ENCODE measurements at regions not wholly inside any gene's neighbourhood (a gene's known extent, or its start where the extent isn't known, plus 50 kb on each side); places are given as distances from the start of the nearest gene placed in this dataset.

DNA sequence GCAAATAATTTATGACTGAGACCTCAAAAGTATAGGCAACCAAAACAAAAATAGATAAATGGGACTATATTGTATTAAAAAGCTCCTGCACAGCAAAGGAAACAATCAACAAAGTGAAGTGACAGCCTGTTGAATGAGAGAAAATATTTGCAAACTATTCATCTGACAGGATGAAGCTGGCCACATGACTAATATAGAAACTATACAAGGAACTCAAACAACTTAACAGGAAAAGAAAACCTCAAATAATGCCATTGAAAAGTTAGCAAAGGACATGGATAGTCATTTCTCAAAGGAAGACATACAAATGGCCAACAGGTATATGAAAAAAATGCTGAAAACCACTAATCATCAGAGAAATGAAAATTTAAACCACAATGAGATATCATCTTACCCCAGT is 245.1 kb downstream of the STK31 start:
- no peak overlapping the region for H3K27ac ChIP-seq (ENCODE audit: low read length)
- H3K27me3 ChIP-seq (ENCODE audit: insufficient read depth, low read depth, low read length), result no peaks in the 10 kb centered on the region
- H3K9me2 ChIP-seq (ENCODE audit: insufficient read depth, low read length), result no peaks in the 10 kb centered on the region
- no peaks in the 10 kb centered on the region for H3F3A ChIP-seq (ENCODE audit: insufficient read depth, low read length, poor library complexity, severe bottlenecking)
- H3K9me3 ChIP-seq (ENCODE audit: low read length), result no peaks in the 10 kb centered on the region
- H3K4me3 ChIP-seq (ENCODE audit: low read length), result no peak overlapping the region
- H3K9ac ChIP-seq (ENCODE audit: low read length), result no peak overlapping the region
- H3K4me2 ChIP-seq (ENCODE audit: low read length), result no peak overlapping the region
- H3K36me3 ChIP-seq (ENCODE audit: insufficient read depth, low read length), result no peaks in the 10 kb centered on the region
- H2AFZ ChIP-seq (ENCODE audit: low read depth, low read length), result no peak overlapping the region
- H3K79me2 ChIP-seq (replicated peaks; ENCODE audit: insufficient read depth, low read length), result no peaks in the 10 kb centered on the region
- TF ChIP-seq POLR2AphosphoS5 (IDR thresholded peaks at IDR 0.05) (no peak), RAD21 (conservative IDR thresholded peaks at IDR 0.05) (no peak), SMC3 (conservative IDR thresholded peaks at IDR 0.05; ENCODE audit: poor library complexity) (no peak), MXI1 (conservative IDR thresholded peaks at IDR 0.05; ENCODE audit: poor library complexity, severe bottlenecking) (no peak), TAF1 (IDR thresholded peaks at IDR 0.05; ENCODE audit: low read depth) (no peak), EP300 (conservative IDR thresholded peaks at IDR 0.05; ENCODE audit: poor library complexity, severe bottlenecking) (no peak), EZH2 (IDR thresholded peaks at IDR 0.05; ENCODE audit: borderline replicate concordance, insufficient read depth, low read length, poor library complexity, severe bottlenecking) (no peak)
- TF ChIP-seq, protein P1, sequence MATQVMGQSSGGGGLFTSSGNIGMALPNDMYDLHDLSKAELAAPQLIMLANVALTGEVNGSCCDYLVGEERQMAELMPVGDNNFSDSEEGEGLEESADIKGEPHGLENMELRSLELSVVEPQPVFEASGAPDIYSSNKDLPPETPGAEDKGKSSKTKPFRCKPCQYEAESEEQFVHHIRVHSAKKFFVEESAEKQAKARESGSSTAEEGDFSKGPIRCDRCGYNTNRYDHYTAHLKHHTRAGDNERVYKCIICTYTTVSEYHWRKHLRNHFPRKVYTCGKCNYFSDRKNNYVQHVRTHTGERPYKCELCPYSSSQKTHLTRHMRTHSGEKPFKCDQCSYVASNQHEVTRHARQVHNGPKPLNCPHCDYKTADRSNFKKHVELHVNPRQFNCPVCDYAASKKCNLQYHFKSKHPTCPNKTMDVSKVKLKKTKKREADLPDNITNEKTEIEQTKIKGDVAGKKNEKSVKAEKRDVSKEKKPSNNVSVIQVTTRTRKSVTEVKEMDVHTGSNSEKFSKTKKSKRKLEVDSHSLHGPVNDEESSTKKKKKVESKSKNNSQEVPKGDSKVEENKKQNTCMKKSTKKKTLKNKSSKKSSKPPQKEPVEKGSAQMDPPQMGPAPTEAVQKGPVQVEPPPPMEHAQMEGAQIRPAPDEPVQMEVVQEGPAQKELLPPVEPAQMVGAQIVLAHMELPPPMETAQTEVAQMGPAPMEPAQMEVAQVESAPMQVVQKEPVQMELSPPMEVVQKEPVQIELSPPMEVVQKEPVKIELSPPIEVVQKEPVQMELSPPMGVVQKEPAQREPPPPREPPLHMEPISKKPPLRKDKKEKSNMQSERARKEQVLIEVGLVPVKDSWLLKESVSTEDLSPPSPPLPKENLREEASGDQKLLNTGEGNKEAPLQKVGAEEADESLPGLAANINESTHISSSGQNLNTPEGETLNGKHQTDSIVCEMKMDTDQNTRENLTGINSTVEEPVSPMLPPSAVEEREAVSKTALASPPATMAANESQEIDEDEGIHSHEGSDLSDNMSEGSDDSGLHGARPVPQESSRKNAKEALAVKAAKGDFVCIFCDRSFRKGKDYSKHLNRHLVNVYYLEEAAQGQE (IDR thresholded peaks at IDR 0.05; ENCODE audit: borderline replicate concordance), result no peak
- TF ChIP-seq, protein P2, sequence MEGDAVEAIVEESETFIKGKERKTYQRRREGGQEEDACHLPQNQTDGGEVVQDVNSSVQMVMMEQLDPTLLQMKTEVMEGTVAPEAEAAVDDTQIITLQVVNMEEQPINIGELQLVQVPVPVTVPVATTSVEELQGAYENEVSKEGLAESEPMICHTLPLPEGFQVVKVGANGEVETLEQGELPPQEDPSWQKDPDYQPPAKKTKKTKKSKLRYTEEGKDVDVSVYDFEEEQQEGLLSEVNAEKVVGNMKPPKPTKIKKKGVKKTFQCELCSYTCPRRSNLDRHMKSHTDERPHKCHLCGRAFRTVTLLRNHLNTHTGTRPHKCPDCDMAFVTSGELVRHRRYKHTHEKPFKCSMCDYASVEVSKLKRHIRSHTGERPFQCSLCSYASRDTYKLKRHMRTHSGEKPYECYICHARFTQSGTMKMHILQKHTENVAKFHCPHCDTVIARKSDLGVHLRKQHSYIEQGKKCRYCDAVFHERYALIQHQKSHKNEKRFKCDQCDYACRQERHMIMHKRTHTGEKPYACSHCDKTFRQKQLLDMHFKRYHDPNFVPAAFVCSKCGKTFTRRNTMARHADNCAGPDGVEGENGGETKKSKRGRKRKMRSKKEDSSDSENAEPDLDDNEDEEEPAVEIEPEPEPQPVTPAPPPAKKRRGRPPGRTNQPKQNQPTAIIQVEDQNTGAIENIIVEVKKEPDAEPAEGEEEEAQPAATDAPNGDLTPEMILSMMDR (IDR thresholded peaks at IDR 0.05; ENCODE audit: poor library complexity, severe bottlenecking), result no peak
- H4K20me1 ChIP-seq (ENCODE audit: insufficient read depth), result no peaks in the 10 kb centered on the region

DNA sequence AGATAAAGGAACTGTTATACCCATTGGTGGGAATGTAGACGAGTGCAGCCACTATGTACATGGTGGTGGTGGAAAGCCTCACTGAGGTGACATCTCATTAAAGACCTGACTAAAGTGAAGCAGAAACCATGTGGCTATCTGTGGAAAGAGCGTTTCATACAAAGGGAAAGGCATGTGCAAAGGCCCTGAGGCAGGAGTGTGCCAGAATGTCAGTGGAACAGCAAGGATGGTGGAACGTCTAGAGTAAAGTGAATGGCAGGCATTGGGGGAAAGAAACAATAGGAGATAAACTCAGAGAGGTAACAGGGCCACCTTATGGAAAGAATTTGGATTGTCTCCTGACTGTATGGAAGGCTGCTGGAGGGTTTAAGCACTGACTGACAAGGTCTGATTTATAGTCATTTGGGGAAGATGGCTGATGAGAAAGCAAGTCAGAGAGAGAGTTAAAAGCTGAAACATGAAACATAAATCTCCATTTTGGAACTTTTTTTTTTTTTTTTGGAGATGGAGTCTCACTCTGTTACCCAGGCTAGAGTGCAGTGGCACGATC is 245.7 kb downstream of the STK31 start:
- Histone ChIP-seq H2AFZ (ENCODE audit: low read depth, low read length) (no peak overlapping the region), H3K27me3 (ENCODE audit: insufficient read depth, low read depth, low read length) (no peaks in the 10 kb centered on the region), H3K27ac (ENCODE audit: low read length) (no peak overlapping the region), H3K4me3 (ENCODE audit: low read length) (no peak overlapping the region), H3F3A (ENCODE audit: insufficient read depth, low read length, poor library complexity, severe bottlenecking) (no peaks in the 10 kb centered on the region), H3K9me2 (ENCODE audit: insufficient read depth, low read length) (no peaks in the 10 kb centered on the region), H3K4me2 (ENCODE audit: low read length) (no peak overlapping the region), H3K9ac (ENCODE audit: low read length) (no peak overlapping the region), H3K9me3 (ENCODE audit: low read length) (no peaks in the 10 kb centered on the region), H3K79me2 (replicated peaks; ENCODE audit: insufficient read depth, low read length) (no peaks in the 10 kb centered on the region), H4K20me1 (ENCODE audit: insufficient read depth) (no peaks in the 10 kb centered on the region), H3K36me3 (ENCODE audit: insufficient read depth, low read length) (no peaks in the 10 kb centered on the region)
- TF ChIP-seq SMC3 (conservative IDR thresholded peaks at IDR 0.05; ENCODE audit: poor library complexity), result no peak
- no peak for TF ChIP-seq EP300 (conservative IDR thresholded peaks at IDR 0.05; ENCODE audit: poor library complexity, severe bottlenecking)
- TF ChIP-seq MXI1 (conservative IDR thresholded peaks at IDR 0.05; ENCODE audit: poor library complexity, severe bottlenecking), result no peak
- TF ChIP-seq EZH2 (IDR thresholded peaks at IDR 0.05; ENCODE audit: borderline replicate concordance, insufficient read depth, low read length, poor library complexity, severe bottlenecking), result no peak
